ENCODE measurements at regions not wholly inside any gene's neighbourhood (a gene's known extent, or its start where the extent isn't known, plus 50 kb on each side); places are given as distances from the start of the nearest gene placed in this dataset.

DNA sequence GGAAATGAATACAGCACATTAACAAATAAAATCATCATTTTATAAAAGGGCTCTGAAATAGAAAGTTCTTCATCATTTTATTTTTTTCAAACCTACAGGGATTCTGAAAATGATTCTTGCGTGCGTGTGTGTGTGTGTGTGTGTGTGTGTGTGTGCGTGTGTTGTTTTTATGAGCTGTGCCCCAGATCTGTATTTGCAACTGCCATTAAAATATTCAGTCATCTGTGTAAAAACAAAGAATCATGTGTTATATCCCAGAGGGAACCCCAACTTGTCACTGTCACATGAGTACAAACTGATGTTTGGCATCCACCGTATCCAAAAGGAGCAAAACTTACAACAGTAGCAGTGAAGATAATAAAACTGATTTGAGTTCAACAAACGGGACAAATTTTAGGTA is 635.4 kb upstream of the PFKP start:
- POLR2A ChIA-PET, result no interaction called here
- CTCF ChIA-PET, result no interaction called here
- H3K4me1 ChIP-seq (ENCODE audit: control insufficient read depth, insufficient read depth, low read length), result no peaks in the 10 kb centered on the region
- H3K27ac ChIP-seq (ENCODE audit: extremely low read depth, low read depth, low read length), result no peak overlapping the region
- no peaks in the 10 kb centered on the region for H3K9me3 ChIP-seq (ENCODE audit: control insufficient read depth, insufficient read depth, low read depth, low read length)
- TF ChIP-seq ZNF76 (tag by site-specific recombination; IDR thresholded peaks at IDR 0.05; ENCODE audit: borderline replicate concordance, low read depth) (no peak), ZNF341 (tag by site-specific recombination; IDR thresholded peaks at IDR 0.05; ENCODE audit: low read depth) (no peak), YY1 (tag by site-specific recombination; IDR thresholded peaks at IDR 0.05) (no peak), ZIC2 (tag by site-specific recombination; IDR thresholded peaks at IDR 0.05) (no peak)
- TF ChIP-seq, protein P1, sequence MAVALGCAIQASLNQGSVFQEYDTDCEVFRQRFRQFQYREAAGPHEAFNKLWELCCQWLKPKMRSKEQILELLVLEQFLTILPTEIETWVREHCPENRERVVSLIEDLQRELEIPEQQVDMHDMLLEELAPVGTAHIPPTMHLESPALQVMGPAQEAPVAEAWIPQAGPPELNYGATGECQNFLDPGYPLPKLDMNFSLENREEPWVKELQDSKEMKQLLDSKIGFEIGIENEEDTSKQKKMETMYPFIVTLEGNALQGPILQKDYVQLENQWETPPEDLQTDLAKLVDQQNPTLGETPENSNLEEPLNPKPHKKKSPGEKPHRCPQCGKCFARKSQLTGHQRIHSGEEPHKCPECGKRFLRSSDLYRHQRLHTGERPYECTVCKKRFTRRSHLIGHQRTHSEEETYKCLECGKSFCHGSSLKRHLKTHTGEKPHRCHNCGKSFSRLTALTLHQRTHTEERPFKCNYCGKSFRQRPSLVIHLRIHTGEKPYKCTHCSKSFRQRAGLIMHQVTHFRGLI (tag by site-specific recombination; IDR thresholded peaks at IDR 0.05), result no peak
- TF ChIP-seq, protein P2, sequence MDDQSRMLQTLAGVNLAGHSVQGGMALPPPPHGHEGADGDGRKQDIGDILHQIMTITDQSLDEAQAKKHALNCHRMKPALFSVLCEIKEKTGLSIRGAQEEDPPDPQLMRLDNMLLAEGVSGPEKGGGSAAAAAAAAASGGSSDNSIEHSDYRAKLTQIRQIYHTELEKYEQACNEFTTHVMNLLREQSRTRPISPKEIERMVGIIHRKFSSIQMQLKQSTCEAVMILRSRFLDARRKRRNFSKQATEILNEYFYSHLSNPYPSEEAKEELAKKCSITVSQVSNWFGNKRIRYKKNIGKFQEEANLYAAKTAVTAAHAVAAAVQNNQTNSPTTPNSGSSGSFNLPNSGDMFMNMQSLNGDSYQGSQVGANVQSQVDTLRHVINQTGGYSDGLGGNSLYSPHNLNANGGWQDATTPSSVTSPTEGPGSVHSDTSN (CRISPR knock-in tag; IDR thresholded peaks at IDR 0.05), result no peak
- no peak overlapping the region for H3K4me3 ChIP-seq (ENCODE audit: low read depth, low read length)
- H3K36me3 ChIP-seq (ENCODE audit: control insufficient read depth in 2 of 2, insufficient read depth in 1 of 2, low read length in 2 of 2), result no peaks in the 10 kb centered on the region

DNA sequence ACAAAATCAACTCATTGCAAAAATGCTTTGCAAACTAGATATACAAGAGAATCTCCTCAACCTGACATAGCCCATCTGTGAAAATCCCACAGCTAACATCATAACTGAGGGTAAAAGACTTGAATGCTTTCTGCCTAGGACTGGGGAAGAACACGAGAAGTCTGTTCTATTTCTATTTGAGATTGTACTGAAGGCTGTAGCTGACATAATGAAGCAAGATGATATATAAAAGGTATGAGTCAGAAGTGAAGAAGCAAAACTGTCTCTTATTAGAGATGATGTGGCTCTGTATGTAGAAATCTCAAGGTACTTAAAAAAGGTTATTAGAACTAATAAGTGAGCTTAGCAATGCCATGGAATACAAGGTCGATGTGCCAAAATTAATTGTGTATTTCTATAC is 639.9 kb upstream of the PFKP start:
- H3K9me3 ChIP-seq (ENCODE audit: control insufficient read depth, insufficient read depth, low read depth, low read length), result no peaks in the 10 kb centered on the region
- TF ChIP-seq ZNF626 (tag by site-specific recombination; IDR thresholded peaks at IDR 0.05), result no peak
- TF ChIP-seq ZNF155 (tag by site-specific recombination; IDR thresholded peaks at IDR 0.05), result no peak
- no peak for TF ChIP-seq ZNF19 (tag by site-specific recombination; IDR thresholded peaks at IDR 0.05; ENCODE audit: low read depth)
- ChIA-PET POLR2A (no interaction called here), CTCF (no interaction called here)
- H3K27ac ChIP-seq (ENCODE audit: extremely low read depth, low read depth, low read length), result no peak overlapping the region
- no peaks in the 10 kb centered on the region for H3K4me1 ChIP-seq (ENCODE audit: control insufficient read depth, insufficient read depth, low read length)
- no peak overlapping the region for H3K4me3 ChIP-seq (ENCODE audit: low read depth, low read length)
- H3K36me3 ChIP-seq (ENCODE audit: control insufficient read depth in 2 of 2, insufficient read depth in 1 of 2, low read length in 2 of 2), result no peaks in the 10 kb centered on the region

DNA sequence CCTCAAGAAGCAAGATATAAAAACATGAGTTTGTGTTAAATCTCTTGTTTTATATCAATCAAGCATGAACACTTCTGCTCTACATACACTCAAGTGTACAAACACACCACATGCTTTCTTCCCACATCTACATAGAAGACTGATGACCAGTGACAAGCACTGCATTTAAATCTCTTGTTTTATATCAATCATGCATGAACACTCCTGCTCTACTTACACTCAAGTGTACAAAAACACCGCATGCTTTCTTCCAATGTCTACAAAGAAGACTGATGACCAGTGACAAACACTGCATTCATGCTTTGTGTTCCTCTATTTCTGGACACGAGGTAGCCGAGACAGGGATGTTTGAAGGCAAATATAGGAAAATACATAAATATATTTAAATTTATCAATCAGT is 642.0 kb upstream of the PFKP start:
- H3K36me3 ChIP-seq (ENCODE audit: control insufficient read depth in 2 of 2, insufficient read depth in 1 of 2, low read length in 2 of 2), result no peaks in the 10 kb centered on the region
- H3K4me3 ChIP-seq (ENCODE audit: low read depth, low read length), result no peak overlapping the region
- POLR2A ChIA-PET, result no interaction called here
- CTCF ChIA-PET, result no interaction called here
- TF ChIP-seq, protein P3, sequence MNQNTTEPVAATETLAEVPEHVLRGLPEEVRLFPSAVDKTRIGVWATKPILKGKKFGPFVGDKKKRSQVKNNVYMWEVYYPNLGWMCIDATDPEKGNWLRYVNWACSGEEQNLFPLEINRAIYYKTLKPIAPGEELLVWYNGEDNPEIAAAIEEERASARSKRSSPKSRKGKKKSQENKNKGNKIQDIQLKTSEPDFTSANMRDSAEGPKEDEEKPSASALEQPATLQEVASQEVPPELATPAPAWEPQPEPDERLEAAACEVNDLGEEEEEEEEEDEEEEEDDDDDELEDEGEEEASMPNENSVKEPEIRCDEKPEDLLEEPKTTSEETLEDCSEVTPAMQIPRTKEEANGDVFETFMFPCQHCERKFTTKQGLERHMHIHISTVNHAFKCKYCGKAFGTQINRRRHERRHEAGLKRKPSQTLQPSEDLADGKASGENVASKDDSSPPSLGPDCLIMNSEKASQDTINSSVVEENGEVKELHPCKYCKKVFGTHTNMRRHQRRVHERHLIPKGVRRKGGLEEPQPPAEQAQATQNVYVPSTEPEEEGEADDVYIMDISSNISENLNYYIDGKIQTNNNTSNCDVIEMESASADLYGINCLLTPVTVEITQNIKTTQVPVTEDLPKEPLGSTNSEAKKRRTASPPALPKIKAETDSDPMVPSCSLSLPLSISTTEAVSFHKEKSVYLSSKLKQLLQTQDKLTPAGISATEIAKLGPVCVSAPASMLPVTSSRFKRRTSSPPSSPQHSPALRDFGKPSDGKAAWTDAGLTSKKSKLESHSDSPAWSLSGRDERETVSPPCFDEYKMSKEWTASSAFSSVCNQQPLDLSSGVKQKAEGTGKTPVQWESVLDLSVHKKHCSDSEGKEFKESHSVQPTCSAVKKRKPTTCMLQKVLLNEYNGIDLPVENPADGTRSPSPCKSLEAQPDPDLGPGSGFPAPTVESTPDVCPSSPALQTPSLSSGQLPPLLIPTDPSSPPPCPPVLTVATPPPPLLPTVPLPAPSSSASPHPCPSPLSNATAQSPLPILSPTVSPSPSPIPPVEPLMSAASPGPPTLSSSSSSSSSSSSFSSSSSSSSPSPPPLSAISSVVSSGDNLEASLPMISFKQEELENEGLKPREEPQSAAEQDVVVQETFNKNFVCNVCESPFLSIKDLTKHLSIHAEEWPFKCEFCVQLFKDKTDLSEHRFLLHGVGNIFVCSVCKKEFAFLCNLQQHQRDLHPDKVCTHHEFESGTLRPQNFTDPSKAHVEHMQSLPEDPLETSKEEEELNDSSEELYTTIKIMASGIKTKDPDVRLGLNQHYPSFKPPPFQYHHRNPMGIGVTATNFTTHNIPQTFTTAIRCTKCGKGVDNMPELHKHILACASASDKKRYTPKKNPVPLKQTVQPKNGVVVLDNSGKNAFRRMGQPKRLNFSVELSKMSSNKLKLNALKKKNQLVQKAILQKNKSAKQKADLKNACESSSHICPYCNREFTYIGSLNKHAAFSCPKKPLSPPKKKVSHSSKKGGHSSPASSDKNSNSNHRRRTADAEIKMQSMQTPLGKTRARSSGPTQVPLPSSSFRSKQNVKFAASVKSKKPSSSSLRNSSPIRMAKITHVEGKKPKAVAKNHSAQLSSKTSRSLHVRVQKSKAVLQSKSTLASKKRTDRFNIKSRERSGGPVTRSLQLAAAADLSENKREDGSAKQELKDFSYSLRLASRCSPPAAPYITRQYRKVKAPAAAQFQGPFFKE (tag by site-specific recombination; IDR thresholded peaks at IDR 0.05; ENCODE audit: borderline replicate concordance), result no peak
- no peak for TF ChIP-seq HOXD13 (CRISPR knock-in tag; IDR thresholded peaks at IDR 0.05; ENCODE audit: borderline replicate concordance)
- no peak for TF ChIP-seq ZXDB (tag by site-specific recombination; IDR thresholded peaks at IDR 0.05)
- no peak for TF ChIP-seq ZNF133 (tag by site-specific recombination; IDR thresholded peaks at IDR 0.05)
- no peak for TF ChIP-seq ZNF548 (tag by site-specific recombination; IDR thresholded peaks at IDR 0.05)
- no peak for TF ChIP-seq ZNF2 (tag by site-specific recombination; IDR thresholded peaks at IDR 0.05)
- no peaks in the 10 kb centered on the region for H3K4me1 ChIP-seq (ENCODE audit: control insufficient read depth, insufficient read depth, low read length)
- H3K27ac ChIP-seq (ENCODE audit: extremely low read depth, low read depth, low read length), result no peak overlapping the region
- no peaks in the 10 kb centered on the region for H3K9me3 ChIP-seq (ENCODE audit: control insufficient read depth, insufficient read depth, low read depth, low read length)
